GM18520 (cell line): ENCODE measurements at regions not wholly inside any gene's neighbourhood (a gene's known extent, or its start where the extent isn't known, plus 50 kb on each side); places are given as distances from the start of the nearest gene placed in this dataset.
"Not testable (repeated sequence)": the region's sequence is repeated elsewhere in the genome, so short reads cannot be mapped to it uniquely, and the experiment has no call there.

Experiments
- ATAC-seq: cut with Tn5 transposase; IDR thresholded peaks from one replicate; pipeline ENCODE4 v1.9.1; 2021; ENCODE audit not compliant: unreplicated experiment

- no peak for ATAC-seq
Observed at GRCh38 chr15:95059346-95059905, 828.1 kb downstream of the MCTP2 start.

- no peak for ATAC-seq
Observed at GRCh38 chr15:95068701-95069521, 837.5 kb downstream of the MCTP2 start.

- no peak for ATAC-seq
Observed at GRCh38 chr15:95075792-95076677, 844.7 kb downstream of the MCTP2 start.

GRCh38 chr15:95076678-95076990, 845.3 kb downstream of the MCTP2 start:
- no peak for ATAC-seq

- no peak for ATAC-seq
Observed at GRCh38 chr15:95078003-95078402, 846.6 kb downstream of the MCTP2 start.

GRCh38 chr15:95080228-95080627, 848.9 kb downstream of the MCTP2 start:
- not testable (repeated sequence) for ATAC-seq

- no peak for ATAC-seq
Observed at GRCh38 chr15:95085056-95085455, 853.7 kb downstream of the MCTP2 start.

GRCh38 chr15:95086531-95087252, 855.3 kb downstream of the MCTP2 start:
- ATAC-seq = no peak

GRCh38 chr15:95087253-95087609, 855.9 kb downstream of the MCTP2 start:
- no peak for ATAC-seq

- ATAC-seq = no peak
Observed at GRCh38 chr15:95091444-95091843, 860.1 kb downstream of the MCTP2 start.

- no peak for ATAC-seq
Observed at GRCh38 chr15:95095250-95095649, 863.9 kb downstream of the MCTP2 start.

GRCh38 chr15:95096651-95097050, 865.3 kb downstream of the MCTP2 start:
- no peak for ATAC-seq

- no peak for ATAC-seq
Observed at GRCh38 chr15:95097361-95097760, 866.0 kb downstream of the MCTP2 start.

- no peak for ATAC-seq
Observed at GRCh38 chr15:95105229-95105628, 873.9 kb downstream of the MCTP2 start.

GRCh38 chr15:95106801-95107200, 875.4 kb downstream of the MCTP2 start:
- ATAC-seq = no peak

GRCh38 chr15:95108673-95109072, 877.3 kb downstream of the MCTP2 start:
- ATAC-seq = no peak

GRCh38 chr15:95111969-95112368, 880.6 kb downstream of the MCTP2 start:
- no peak for ATAC-seq

- no peak for ATAC-seq
Observed at GRCh38 chr15:95113041-95113440, 881.7 kb downstream of the MCTP2 start.

- no peak for ATAC-seq
Observed at GRCh38 chr15:95119041-95119610, 887.8 kb downstream of the MCTP2 start.

GRCh38 chr15:95120595-95120994, 889.2 kb downstream of the MCTP2 start:
- no peak for ATAC-seq

GRCh38 chr15:95121191-95121590, 889.8 kb downstream of the MCTP2 start:
- ATAC-seq = no peak
